Thoracic aorta (tissue), 2 donors: ENCODE measurements at regions not wholly inside any gene's neighbourhood (a gene's known extent, or its start where the extent isn't known, plus 50 kb on each side); places are given as distances from the start of the nearest gene placed in this dataset.

Experiments
- ATAC-seq: fragments of 150-250 bp; one replicate; pipeline ENCODE4 v1.8.0; 2017; ENCODE audit warnings: low read depth; ENCODE audit not compliant: insufficient number of reproducible peaks, low FRiP score
- DNase-seq: peaks from one replicate; pipeline ENCODE4 v3.0.0-alpha.2; 2020; ENCODE audit warnings: low spot score
- H3K27ac ChIP-seq, 2 donors: fragments of 200-600 bp; sonication (generic); 1 replicate in 1 of 2; 2 replicates in 1 of 2; pipeline ENCODE4 v1.5.1; 2016; ENCODE audit warnings: mild to moderate bottlenecking in 2 of 2, moderate library complexity in 2 of 2
- H3K27me3 ChIP-seq: fragments of 200-600 bp; sonication (generic); replicated peaks from 2 replicates; pipeline ENCODE4 v1.6.0; 2016; ENCODE audit warnings: mild to moderate bottlenecking; ENCODE audit not compliant: insufficient read depth
- H3K36me3 ChIP-seq: fragments of 200-600 bp; sonication (generic); one replicate; pipeline ENCODE4 v1.5.1; 2016
- H3K4me1 ChIP-seq, 2 donors: fragments of 200-600 bp; sonication (generic); 1 replicate in 1 of 2; 2 replicates in 1 of 2; pipeline versions ENCODE4 v1.5.1 to v1.6.0; 2016; ENCODE audit warnings: low read depth in 2 of 2, mild to moderate bottlenecking in 1 of 2; ENCODE audit not compliant: control insufficient read depth in 1 of 2
- H3K4me3 ChIP-seq: fragments of 200-600 bp; sonication (generic); 2 replicates; pipeline ENCODE4 v1.5.1; 2016; ENCODE audit warnings: mild to moderate bottlenecking
- H3K9me3 ChIP-seq: fragments of 200-600 bp; sonication (generic); 2 replicates; pipeline ENCODE4 v1.5.1; 2016
- TF ChIP-seq, protein P1 (sequence below): fragments of 200-600 bp; sonication (generic); IDR thresholded peaks from one replicate; pipeline ENCODE4 v1.5.1; 2019; ENCODE audit warnings: antibody characterized with exemption

DNA sequence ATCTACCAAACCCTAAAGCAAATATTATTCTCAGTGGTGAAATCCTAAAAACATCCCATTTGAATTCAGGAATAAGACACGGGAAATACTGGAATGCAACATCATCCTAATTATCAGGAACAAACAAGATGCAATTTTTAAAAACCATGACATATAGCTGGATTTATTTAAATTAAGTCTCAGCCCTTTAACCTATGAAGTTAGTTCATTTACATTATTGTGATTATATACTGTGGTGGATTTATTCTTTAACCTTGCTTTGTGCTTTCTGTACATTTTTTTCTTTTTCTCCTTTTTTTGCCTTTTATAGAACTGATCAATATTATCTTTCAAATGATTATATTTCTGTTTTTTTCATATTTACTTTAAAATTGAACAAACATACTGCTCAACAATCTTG, 59.8 kb upstream of the ARMC2 start:
- no peaks in the 10 kb centered on the region for H3K27me3 ChIP-seq
- H3K4me3 ChIP-seq: no peak overlapping the region
- H3K9me3 ChIP-seq: peaks cover 3% of the 10 kb centered on the region
- H3K4me1 ChIP-seq: no peaks in the 10 kb centered on the region
- TF ChIP-seq, protein P1, sequence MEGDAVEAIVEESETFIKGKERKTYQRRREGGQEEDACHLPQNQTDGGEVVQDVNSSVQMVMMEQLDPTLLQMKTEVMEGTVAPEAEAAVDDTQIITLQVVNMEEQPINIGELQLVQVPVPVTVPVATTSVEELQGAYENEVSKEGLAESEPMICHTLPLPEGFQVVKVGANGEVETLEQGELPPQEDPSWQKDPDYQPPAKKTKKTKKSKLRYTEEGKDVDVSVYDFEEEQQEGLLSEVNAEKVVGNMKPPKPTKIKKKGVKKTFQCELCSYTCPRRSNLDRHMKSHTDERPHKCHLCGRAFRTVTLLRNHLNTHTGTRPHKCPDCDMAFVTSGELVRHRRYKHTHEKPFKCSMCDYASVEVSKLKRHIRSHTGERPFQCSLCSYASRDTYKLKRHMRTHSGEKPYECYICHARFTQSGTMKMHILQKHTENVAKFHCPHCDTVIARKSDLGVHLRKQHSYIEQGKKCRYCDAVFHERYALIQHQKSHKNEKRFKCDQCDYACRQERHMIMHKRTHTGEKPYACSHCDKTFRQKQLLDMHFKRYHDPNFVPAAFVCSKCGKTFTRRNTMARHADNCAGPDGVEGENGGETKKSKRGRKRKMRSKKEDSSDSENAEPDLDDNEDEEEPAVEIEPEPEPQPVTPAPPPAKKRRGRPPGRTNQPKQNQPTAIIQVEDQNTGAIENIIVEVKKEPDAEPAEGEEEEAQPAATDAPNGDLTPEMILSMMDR: no peak
- ATAC-seq: no peak
- no peak overlapping the region for H3K27ac ChIP-seq
- no peaks in the 10 kb centered on the region for H3K36me3 ChIP-seq
- no peak for DNase-seq

DNA sequence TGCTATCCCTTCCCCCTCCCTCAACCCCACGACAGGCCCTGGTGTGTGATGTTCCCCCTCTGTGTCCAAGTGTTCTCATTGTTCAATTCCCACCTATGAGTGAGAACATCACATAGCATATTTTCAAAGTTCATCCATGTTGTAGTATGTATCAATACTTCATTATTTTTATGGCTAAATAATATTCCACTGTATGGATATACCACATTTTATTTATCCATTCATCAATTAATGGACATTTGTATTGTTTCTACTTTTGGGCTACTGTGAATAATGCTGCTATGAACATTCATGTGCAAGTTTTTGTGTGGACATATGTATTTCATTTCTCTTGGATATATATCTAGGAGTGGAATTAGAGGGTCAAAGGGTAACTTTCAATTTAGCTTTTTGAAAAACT, 58.7 kb upstream of the ARMC2 start:
- TF ChIP-seq, protein P1: no peak

GRCh38 chr6:108791700-108792099, 56.5 kb upstream of the ARMC2 start:
- TF ChIP-seq, protein P1: no peak
- no peaks in the 10 kb centered on the region for H3K36me3 ChIP-seq
- DNase-seq: no peak

More for the DNA sequence above, 58.7 kb upstream of the ARMC2 start:
- ATAC-seq: no peak
- Histone ChIP-seq H3K4me3 (no peak overlapping the region), H3K36me3 (no peaks in the 10 kb centered on the region), H3K27me3 (no peaks in the 10 kb centered on the region), H3K4me1 (no peaks in the 10 kb centered on the region), H3K27ac (no peak overlapping the region), H3K9me3 (peaks cover 3% of the 10 kb centered on the region)
- no peak for DNase-seq

GRCh38 chr6:108793516-108794251, 54.5 kb upstream of the ARMC2 start:
- TF ChIP-seq, protein P1: no peak
- Histone ChIP-seq H3K27me3 (no peaks in the 10 kb centered on the region), H3K27ac (no peak overlapping the region), H3K4me3 (no peak overlapping the region), H3K36me3 (no peaks in the 10 kb centered on the region), H3K4me1 (no peaks in the 10 kb centered on the region), H3K9me3 (no peaks in the 10 kb centered on the region)
- no peak for ATAC-seq
- DNase-seq: no peak

More at GRCh38 chr6:108791700-108792099, 56.5 kb upstream of the ARMC2 start:
- Histone ChIP-seq H3K4me3 (no peak overlapping the region), H3K4me1 (no peaks in the 10 kb centered on the region), H3K27me3 (no peaks in the 10 kb centered on the region), H3K27ac (no peak overlapping the region), H3K9me3 (peaks cover 3% of the 10 kb centered on the region)
- no peak for ATAC-seq

DNA sequence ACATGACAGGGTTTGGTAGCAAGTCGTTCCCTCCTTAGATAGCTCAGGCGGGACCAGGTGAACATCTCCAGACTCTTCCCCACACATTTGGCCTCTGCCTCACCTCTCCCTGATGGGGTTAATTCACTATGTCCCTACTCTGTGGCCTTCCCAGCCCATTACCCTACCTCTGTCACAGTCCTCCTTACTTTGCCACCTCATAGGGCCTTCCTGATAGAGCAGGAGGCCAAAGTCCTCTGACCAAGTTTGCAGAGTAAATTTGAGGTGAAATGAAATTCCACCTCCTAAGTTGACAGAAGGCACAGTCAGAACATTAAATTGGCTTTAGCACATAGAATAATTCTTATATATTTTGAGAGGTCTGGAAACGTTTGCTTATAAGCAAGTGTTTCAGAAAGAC, 53.1 kb upstream of the ARMC2 start:
- ATAC-seq (no peak), DNase-seq (no peak)
- Histone ChIP-seq H3K36me3 (no peaks in the 10 kb centered on the region), H3K4me1 (no peaks in the 10 kb centered on the region), H3K9me3 (no peaks in the 10 kb centered on the region), H3K27ac (no peak overlapping the region), H3K4me3 (no peak overlapping the region), H3K27me3 (no peaks in the 10 kb centered on the region)
- TF ChIP-seq, protein P1: no peak
